Progenitor cell of endocrine pancreas (in vitro differentiated cells): ENCODE measurements at regions not wholly inside any gene's neighbourhood (a gene's known extent, or its start where the extent isn't known, plus 50 kb on each side); places are given as distances from the start of the nearest gene placed in this dataset.

Source experiments
- DNase-seq: peaks from one replicate; pipeline ENCODE4 v3.0.0; 2021; ENCODE audit warnings: low spot score; ENCODE audit not compliant: unreplicated experiment
- H3K27ac Mint-ChIP-seq: 2 replicates; pipeline ENCODE4 v1.8.0; 2021; ENCODE audit warnings: mild to moderate bottlenecking, moderate library complexity, mixed read lengths
- H3K27me3 Mint-ChIP-seq: 2 replicates; pipeline ENCODE4 v1.8.0; 2021; ENCODE audit warnings: mixed read lengths
- H3K36me3 Mint-ChIP-seq: 2 replicates; pipeline ENCODE4 v1.8.0; 2022; ENCODE audit warnings: mixed read lengths; ENCODE audit not compliant: insufficient read depth
- H3K4me1 Mint-ChIP-seq: 2 replicates; pipeline ENCODE4 v1.8.0; 2021; ENCODE audit warnings: low read depth, mixed read lengths
- H3K4me3 Mint-ChIP-seq: 2 replicates; pipeline ENCODE4 v1.8.0; 2021; ENCODE audit warnings: low read depth, mild to moderate bottlenecking, moderate library complexity, mixed read lengths
- H3K9me3 Mint-ChIP-seq: 2 replicates; pipeline ENCODE4 v1.8.0; 2021; ENCODE audit warnings: low read depth, mixed read lengths
- CTCF ChIP-seq: fragments of 200-600 bp; sonication (generic); IDR thresholded peaks from one replicate; pipeline ENCODE4 v1.5.0; 2021; ENCODE audit warnings: antibody characterized with exemption, mild to moderate bottlenecking; ENCODE audit not compliant: unreplicated experiment

GRCh38 chr3:106731230-106731629 is 646.0 kb upstream of the CCDC54 start:
- Mint-ChIP-seq H3K4me1 (peaks cover 26% of the 10 kb centered on the region), H3K4me3 (no peak overlapping the region), H3K9me3 (peaks cover 3% of the 10 kb centered on the region), H3K27ac (no peak overlapping the region), H3K36me3 (no peaks in the 10 kb centered on the region), H3K27me3 (no peaks in the 10 kb centered on the region)
- no peak for DNase-seq
- TF ChIP-seq CTCF: no peak

GRCh38 chr3:106734712-106735111 is 642.5 kb upstream of the CCDC54 start:
- no peaks in the 10 kb centered on the region for H3K36me3 Mint-ChIP-seq

GRCh38 chr3:106737265-106737664 is 640.0 kb upstream of the CCDC54 start:
- no peaks in the 10 kb centered on the region for H3K36me3 Mint-ChIP-seq
- no peak overlapping the region for H3K4me3 Mint-ChIP-seq
- H3K27ac Mint-ChIP-seq: no peak overlapping the region
- TF ChIP-seq CTCF: no peak
- no peaks in the 10 kb centered on the region for H3K27me3 Mint-ChIP-seq
- DNase-seq: no peak
- H3K4me1 Mint-ChIP-seq: peaks cover 4% of the 10 kb centered on the region
- H3K9me3 Mint-ChIP-seq: peaks cover 3% of the 10 kb centered on the region

More at GRCh38 chr3:106734712-106735111, 642.5 kb upstream of the CCDC54 start:
- DNase-seq: no peak
- Mint-ChIP-seq H3K9me3 (peaks cover 3% of the 10 kb centered on the region), H3K27me3 (no peaks in the 10 kb centered on the region), H3K4me1 (peaks cover 15% of the 10 kb centered on the region), H3K27ac (no peak overlapping the region), H3K4me3 (no peak overlapping the region)
- TF ChIP-seq CTCF: no peak

GRCh38 chr3:106740116-106740515 is 637.1 kb upstream of the CCDC54 start:
- H3K27ac Mint-ChIP-seq: no peak overlapping the region
- no peak for DNase-seq
- H3K36me3 Mint-ChIP-seq: no peaks in the 10 kb centered on the region
- H3K9me3 Mint-ChIP-seq: peaks cover 3% of the 10 kb centered on the region
- H3K4me1 Mint-ChIP-seq: no peaks in the 10 kb centered on the region
- H3K4me3 Mint-ChIP-seq: no peak overlapping the region
- TF ChIP-seq CTCF: no peak
- H3K27me3 Mint-ChIP-seq: no peaks in the 10 kb centered on the region

- no peak for DNase-seq
- no peak overlapping the region for H3K4me3 Mint-ChIP-seq
- H3K27me3 Mint-ChIP-seq: no peaks in the 10 kb centered on the region
- H3K36me3 Mint-ChIP-seq: no peaks in the 10 kb centered on the region
- H3K27ac Mint-ChIP-seq: no peak overlapping the region
- no peak for TF ChIP-seq CTCF
- H3K9me3 Mint-ChIP-seq: no peaks in the 10 kb centered on the region
- H3K4me1 Mint-ChIP-seq: no peaks in the 10 kb centered on the region
Observed at GRCh38 chr3:106745344-106746168, 631.7 kb upstream of the CCDC54 start.
